Stimulated activated CD4-positive, alpha-beta T cell treated with anti-CD3 and anti-CD28 coated beads, Interleukin-1b, Interleukin-23, amount 100 ng/mL, for 48 hours (primary cell): ENCODE measurements at regions not wholly inside any gene's neighbourhood (a gene's known extent, or its start where the extent isn't known, plus 50 kb on each side); places are given as distances from the start of the nearest gene placed in this dataset.

Experiments
- DNase-seq: peaks from one replicate; pipeline ENCODE4 v3.0.0-alpha.2; 2020

DNA sequence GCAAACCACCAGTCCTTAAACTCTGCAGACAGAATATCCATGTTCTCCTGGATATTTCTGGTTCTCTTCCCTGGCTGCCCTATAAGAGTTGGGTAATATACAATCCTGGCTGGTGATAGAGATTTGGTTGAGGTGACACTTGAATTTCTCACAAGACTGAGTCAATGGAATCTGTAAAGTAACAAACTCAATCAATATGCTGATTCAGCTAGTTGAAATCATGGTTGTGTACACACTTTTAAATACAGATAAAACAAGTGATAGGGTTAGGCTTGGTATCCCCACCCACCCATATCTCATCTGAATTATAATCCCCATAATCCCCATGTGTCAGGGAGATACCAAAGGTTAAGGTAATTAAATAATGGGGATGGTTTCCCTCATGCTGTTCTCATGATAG is 349.2 kb upstream of the MAD2L1 start:
- DNase-seq: no peak

DNA sequence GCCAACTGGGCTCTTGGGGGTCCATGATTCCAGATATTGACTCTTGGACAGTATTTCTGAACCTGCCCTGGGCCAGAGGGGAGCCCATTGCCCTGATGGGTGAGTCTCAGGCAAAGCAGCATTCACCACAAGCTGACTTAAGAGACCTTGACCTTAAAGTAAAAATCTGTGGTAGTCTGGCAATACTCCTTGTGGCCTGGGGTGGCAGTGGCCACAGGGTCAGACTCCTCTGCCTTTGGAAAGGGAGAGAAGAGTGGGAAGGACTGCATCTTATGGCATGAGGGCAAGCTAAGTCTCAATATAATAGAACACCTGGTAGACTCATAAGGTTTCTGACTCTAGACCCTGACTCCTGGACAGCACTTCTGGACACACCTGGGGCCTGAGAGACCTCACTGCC is 340.3 kb upstream of the MAD2L1 start:
- no peak for DNase-seq

DNA sequence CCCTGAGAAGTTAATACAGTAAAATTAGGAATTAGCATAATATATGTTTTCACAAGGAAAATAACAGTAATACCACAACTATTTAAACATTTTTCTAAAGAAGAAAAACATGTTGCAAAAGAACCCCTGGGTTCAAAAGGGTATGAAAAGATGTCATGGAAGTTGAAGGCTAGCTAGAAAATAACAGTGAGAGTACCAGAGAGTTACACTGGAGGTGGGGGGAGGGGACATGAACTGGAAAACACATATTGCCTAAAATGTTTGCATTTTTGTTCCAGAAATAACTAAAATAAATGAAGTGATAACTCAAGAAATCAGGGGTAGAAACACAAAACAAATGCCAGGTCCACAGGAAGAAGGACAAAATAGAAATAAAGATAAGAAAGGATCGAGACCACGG is 336.6 kb upstream of the MAD2L1 start:
- no peak for DNase-seq

DNA sequence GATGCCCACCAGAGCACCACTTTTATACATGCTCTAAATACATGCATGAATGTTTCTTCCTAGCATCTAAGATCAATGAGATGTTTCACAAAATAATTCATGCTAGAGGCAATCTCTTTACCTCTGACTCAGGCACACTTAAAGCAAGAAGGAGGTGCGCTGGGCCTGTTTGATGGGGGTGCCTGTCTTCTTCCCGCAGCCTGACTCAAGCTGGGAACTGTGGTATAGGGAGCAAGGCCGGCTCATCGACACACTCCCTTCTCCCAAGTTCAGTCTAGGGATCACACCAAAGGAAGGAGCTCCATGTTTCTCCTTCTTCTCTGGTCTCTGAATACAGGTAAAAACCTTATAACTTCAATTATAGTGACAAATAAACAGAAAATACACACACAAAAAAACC is 333.8 kb upstream of the MAD2L1 start:
- no peak for DNase-seq

DNA sequence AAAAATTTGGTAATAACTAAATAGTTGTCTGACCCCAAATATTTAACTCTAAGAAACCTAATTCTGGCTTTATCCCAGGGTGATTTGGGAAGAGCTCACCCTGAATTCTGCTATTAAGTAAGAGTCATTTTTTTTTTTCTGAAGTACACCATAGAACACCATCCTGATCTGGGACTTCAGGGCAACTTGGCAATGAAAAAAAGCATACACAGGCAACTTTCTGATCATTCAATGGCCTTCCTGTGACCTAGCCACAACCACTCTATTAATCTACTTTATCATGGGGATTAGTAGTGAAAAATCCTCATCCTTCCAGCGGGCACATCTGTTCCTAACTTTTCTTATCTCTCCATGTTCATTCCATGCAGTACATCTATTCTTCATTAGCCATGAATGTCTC is 333.2 kb upstream of the MAD2L1 start:
- no peak for DNase-seq

DNA sequence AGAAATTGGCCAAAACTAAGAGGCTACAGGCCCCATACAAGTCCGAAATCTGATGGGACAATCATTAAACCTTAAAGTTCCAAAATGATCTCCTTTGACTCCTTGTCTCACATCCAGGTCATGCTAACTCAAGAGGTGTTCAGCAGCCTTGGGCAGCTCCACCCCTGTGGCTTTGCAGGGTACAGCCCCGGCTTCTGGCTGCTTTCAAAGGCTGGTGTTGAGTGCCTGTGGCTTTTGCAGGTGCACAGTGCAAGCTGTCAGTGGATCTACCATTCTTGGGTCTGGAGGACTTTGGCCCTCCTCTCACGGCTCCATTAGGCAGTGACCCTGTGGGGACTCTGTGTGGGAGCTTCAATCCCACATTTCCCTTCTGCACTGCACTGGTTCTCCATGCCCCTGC is 329.1 kb upstream of the MAD2L1 start:
- no peak for DNase-seq

DNA sequence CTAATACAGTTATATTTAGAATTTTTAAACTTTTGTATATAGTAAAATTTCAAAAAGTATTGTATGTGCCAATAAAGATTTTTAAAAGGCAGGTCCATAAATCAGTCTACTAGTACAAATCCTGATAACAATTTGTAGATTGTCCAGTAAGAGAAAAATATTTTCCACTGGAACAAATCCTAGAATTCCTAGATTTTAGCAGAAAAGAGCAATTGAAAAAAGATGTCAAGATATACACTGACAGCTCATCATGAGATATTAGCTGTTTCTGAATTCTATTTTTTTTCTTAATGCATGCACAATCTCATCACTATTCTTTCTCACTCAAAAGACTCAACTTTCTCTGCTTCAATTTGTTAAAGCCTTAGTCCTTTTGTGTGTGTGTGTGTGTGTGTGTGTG is 289.2 kb upstream of the MAD2L1 start:
- DNase-seq: no peak

DNA sequence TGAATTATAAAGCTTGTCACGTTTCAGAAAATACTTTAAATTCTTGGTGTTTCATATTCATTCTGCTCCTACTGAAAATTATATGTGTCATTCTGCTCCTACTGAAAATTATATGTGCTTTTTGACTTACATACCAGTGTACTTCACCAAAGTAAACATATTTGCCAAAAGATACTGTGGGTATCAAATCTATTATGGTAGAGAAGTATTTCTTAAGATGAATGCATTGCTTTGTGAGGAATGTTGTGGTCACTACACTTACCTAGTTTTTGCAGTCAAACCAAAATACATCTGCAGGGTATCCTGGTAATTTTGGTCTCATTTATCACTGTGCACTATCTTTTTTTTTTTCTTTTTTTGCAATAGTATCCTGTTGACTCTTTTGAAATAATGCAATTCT is 287.7 kb upstream of the MAD2L1 start:
- DNase-seq: no peak

DNA sequence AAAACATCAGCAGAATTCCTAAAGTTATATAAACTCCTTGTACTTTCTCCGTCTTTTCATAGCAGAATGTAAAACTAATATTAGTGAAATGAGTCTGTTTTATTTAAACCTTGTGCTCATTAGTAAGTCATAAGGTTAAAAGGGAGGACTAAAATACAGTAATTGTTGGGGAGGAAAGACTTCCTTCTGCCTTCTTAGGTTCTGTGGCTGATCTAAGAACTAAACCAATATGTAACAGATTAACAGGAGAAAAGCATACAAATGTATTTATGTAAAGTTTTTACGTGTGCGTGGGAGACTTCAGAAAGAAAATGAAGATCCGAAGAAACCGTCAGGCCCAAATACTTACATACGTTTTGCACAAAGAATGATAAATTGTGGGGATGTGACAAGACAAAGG is 286.6 kb upstream of the MAD2L1 start:
- no peak for DNase-seq

DNA sequence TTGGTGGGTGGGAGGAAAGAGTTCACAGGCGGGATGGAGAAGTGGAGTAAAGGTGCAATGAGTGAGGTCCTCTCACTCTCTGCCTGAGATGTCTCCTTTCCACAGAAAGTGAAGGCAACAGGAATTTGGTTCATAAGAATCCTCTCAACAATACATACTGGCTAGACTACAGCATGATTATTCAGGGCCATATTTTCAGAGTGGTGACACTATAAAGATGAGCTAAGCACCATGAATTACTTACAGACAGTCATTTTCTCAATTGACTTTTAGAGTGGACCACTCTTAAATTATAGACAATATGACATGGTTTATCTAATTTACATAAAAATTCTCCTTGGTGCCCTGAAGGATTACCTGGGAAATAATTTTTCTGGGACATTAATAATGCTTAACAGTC is 286.1 kb upstream of the MAD2L1 start:
- DNase-seq: no peak

DNA sequence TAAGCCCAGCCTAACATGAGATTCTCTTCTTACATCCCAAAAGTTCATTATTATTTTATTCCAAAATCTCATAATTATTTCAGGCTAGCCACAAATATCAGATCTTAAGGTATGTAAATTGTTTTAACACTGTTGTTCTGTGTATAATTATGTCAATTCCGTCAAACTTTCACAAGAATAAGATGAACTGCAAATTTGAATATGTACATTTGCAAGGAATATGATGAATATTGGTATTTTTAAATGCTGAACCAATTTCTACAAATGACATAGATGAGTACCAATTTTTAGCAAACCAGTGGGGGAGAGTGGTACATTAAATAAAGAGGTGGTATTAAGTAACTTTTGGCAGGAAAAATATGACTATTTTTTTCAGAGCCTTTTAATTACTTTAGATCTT is 282.3 kb upstream of the MAD2L1 start:
- no peak for DNase-seq

DNA sequence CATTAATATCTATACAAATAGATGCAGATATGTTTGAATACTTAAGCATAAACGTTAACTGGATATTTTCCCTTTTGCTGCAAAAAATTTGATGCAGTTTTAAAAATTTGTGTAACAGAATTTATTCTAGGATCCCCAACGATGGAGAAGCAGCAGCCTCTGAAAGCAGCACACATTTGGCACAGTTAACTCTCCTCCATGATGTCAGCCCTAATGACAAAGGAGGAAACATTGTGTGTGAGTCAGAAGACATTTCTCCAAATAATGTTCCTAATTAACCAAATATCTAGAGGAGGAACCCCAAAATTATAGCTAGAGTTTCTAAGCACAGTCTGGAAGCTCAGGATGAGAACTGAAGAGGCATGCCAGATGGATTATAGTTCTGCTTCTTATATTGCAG is 281.9 kb upstream of the MAD2L1 start:
- no peak for DNase-seq

DNA sequence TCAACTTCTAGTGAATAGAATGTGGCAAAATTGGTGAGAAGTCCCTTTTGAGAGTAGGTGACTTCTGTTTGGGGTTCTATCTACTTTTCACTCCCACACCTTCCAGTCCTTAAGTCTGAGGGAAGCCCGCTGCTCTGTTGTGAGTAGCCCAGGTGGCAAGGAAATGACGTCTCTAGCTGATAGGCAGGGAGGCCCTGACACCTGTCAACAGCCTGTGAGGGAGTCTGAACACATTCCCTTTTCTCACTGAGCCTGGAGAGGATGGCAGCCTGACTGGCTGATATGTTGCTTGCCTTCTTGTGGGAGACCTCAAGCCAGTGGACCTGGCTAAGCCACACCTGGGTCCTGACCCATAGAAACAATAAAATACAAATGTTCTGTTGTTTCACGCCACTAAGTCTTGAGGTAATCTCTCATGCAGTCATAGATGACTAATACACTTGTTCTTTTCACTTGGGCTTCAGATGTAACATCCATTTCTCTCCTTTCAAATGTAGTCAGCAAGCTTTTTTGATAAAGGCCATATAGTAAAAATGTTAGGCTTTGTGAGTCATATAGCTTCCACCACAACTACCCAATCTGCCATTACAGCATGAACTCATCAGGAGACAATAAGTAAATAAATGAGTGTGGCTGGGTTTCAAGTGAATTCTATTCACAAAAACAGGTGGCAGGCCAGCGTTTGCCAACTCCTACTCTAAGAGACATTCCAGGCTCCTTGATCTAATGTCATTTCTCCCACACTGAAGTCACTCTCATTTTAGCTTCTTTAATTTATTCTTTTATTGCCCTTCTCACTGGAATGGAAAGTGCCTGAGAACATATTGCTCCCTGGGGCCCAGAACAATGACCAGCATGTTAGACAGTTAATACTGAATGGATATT is 265.1 kb upstream of the MAD2L1 start:
- peak; percentile 27 for DNase-seq

DNA sequence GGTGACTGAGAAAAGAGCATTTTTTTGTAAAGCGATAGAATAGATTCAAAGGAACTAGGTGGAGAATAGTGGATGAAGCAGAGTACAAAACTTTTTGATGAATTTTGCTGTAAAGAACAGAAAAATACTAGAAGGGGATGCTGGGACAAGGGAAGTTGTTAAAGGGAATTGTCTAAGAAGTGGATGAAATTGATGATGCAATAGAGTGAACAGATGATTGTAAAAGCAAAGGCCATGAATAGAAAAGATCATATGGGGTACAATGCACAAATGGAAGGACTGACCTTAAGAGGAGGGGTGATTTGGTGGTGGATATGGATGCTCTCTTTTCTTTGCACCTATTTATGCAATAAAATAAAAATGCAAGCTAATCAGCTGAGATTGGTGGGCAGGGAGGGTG is 262.7 kb upstream of the MAD2L1 start:
- no peak for DNase-seq

DNA sequence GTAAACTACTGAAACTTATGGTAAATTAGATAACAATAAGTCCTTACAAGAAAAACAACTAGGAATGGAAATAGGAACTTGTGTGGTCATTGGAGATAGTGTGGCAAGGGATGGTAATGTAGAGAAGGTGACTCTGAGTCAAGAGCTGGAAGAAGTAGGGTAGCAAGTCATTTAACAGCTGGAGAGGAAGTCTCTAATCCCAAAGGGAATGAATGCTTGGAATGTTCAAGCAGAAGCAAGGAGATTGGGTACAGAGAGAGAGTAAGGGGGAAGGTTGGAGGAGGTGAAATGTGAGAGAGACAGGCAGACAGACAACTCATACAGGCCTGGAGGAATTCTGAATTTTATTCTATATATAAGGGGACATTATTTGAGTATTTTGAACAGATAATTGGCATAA is 260.6 kb upstream of the MAD2L1 start:
- no peak for DNase-seq

DNA sequence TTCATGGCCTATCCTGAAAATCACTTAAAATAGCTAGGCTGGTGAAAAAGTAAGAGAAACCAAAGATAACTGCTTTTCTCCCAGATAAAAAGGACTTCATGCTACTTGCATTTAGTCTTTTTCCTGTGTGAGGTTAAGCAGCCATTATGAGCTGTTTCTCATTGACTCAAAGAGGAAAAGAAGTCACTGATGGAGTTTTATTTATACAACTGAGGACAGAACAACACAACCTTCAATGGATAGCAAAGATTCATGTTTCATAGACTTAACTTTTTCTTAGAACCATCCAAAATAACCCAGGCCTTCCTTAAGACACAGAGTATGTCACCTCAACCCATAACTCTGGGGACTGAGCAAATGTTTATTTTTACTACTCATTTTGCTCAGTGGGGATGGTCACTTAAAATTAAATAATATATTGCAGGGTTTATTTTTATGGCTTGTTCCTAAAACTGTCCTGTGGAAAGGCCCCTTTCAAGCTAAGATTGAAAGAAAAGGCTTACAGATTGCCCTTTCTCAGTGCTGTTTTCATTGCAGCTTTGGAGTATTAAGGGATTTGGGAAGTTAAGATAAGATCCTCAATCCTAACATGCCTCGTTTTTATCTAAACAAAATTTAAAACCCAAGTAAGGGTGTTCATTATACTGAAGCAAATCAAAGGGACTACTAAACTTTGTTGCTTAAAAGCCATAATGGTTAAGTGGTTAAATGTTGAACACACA is 252.6 kb upstream of the MAD2L1 start:
- DNase-seq: no peak

DNA sequence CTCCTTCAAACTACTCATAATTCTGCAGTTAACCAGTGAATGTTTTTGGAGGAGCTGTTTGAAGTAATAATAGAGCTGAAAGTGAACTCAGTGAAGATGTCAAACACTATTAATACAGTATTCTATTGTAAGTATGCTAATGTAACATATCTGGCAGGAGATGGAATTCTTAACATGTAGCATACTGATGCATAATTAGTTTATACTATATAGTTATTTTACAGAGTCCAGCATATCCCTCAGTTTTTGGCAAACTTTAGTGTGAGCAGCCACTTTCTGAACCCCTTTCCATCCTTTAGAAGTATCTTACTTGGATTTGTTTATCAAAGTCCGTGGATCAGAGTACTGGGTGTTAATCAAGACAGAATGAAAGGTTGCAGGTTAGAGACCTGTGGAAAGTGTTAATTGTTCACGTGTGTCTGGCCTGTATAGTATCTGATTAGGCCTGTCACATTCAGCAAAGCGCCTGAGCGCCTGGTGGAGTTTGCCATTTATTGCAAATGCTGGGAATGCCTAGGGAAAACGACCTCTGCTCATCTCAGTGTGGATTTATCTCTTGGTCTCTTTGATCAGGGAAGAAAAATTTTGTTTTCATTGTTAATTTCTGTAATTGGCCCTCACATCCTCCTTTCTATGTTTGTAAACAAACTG is 251.7 kb upstream of the MAD2L1 start:
- no peak for DNase-seq

DNA sequence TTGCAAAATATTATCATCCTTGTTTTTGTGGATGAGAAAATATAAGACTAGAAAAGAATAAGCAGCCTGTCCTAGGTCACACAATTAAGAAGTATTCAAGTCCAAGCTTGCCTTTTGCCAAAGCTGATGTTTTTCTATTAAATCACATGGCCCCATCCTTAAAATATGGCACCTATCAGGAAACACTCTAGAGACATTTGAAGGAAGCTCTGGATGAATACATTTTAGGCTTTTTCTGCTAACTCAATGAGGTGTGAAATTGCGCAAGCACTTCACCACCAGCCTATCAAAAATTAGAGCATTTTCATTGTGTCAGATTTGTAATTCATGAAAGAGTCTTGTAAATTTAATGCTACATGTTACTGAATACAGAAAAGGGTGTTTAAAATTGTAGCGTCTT is 251.1 kb upstream of the MAD2L1 start:
- no peak for DNase-seq

DNA sequence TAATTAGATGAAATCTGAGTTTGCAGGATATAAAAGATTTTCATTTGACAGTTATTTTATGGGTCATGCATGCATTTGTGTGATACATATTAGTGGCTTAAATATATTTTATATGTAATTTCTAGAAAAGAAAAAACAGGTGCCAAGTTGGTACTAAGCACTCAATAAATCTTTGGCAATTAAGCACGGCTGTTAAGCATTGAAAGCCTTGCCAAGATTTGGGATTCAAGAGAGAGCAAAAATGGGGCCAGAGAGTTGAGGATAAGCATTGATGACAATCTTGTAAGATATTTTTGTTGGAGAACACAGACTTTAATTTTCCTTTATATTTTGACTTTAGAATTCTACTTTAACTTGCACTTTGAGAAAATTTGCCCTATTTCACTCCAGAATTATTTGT is 249.8 kb upstream of the MAD2L1 start:
- no peak for DNase-seq

DNA sequence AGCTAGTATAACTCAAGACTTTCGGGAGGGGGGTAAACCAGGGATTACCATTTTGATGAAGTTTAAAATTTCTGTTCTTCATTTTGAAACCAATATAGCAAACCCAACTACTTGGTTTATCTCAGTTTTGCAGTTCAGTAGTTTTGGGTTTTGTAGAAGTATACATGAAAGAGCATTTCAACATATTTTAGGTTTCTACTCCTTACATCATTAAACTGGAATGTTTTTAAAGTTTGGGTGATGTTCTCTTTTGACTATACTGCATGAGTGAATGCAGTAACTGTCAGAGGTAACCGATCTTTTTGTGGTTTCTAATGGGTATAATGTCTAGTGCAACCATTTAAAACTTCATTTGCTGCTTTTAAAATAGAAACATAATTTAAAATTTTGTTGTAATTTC is 248.3 kb upstream of the MAD2L1 start:
- DNase-seq: no peak

DNA sequence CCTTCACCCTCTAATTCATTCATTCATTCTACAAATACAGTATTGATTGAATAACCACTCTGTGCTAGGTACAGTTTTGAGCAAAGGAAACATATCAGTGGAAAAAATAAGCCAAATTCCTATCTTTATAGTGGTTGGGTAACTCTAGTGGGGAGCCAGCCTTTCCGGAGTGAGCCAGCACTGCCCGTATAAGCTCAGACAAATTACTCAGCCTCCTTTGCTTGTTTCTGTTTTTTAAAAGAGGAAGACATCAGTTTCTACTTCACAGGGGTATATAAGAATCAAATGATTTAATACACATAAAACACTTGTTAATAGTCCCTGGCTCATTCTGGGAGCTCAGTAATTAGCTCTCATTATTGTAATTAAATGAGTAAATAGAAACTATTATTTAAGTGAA is 238.2 kb upstream of the MAD2L1 start:
- no peak for DNase-seq

DNA sequence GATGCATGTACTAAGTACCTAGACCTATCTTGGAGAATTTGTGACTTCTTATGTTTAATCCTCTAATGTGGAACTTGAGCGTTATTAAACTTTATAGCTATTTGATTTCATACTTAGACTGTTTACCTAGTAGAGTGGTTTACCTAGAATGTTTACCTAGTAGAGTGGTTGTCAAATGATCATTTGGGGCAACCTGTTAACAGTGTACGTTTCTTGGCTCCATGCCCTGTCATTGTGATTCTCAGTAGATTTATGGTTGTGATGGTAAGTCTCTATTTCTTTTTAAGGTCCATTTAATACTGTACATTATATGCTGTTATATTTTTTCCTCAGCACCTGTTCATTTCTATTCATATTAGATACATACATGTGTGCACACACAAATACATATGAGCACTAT is 233.0 kb upstream of the MAD2L1 start:
- no peak for DNase-seq

DNA sequence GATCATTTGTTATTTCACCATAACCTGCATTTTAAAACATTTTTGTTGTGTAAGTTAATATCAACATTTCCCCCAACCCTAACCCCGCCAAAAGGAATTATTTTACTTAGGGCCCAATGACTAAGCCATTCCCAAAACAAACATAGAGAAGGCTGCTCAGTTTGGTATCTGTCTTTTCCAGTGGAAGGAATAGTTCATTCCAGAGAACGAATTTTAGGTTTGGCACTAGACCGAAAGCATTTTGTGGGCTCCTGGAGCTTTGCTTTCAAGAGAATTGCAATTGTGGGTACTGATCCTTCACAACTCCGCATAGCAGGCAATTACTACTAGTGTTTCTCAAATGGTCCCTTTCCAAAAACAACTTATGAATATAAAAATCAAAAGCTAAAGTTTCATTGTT is 226.7 kb upstream of the MAD2L1 start:
- DNase-seq: no peak

DNA sequence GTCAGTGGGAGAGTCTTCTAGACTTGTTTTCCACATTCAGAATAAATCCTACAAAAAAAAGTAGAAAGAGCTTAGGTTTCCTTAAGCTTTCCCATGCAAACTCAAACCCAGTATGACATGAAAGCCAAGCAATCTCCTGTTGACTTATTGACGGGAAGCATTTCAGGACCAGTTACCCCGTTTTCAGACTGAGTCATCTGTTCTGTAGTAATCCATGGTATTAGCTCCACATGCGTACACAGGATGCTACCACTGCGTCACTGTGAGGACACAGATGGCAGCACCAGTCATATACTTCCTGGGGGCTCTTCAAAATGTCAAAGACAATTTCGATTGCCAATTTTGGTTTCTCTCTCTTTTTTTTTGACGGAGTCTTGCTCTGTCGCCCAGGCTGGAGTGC is 224.9 kb upstream of the MAD2L1 start:
- DNase-seq: no peak
